SK-N-SH treated with all-trans-retinoic acid at 6 μM for 48 hours (cell line): ENCODE measurements at regions not wholly inside any gene's neighbourhood (a gene's known extent, or its start where the extent isn't known, plus 50 kb on each side); places are given as distances from the start of the nearest gene placed in this dataset.

Experiments used
- ARNTL ChIP-seq: fragments of 450-650 bp; formaldehyde crosslinking; IDR thresholded peaks from 2 replicates; pipeline ENCODE4 v1.5.0; 2020; ENCODE audit warnings: low read depth, mild to moderate bottlenecking, moderate library complexity, borderline replicate concordance
- BACH2 ChIP-seq: fragments of 250-450 bp; sonication (Bioruptor Pico); IDR thresholded peaks from 2 replicates; pipeline ENCODE4 v1.9.0; 2021; ENCODE audit warnings: mild to moderate bottlenecking, borderline replicate concordance
- ESRRG ChIP-seq: fragments of 250-450 bp; sonication (Bioruptor Pico); IDR thresholded peaks from 2 replicates; pipeline ENCODE4 v1.6.1; 2021; ENCODE audit warnings: mild to moderate bottlenecking
- RARB ChIP-seq: fragments of 250-450 bp; sonication (Bioruptor Pico); IDR thresholded peaks from 2 replicates; pipeline ENCODE4 v1.8.0; 2021; ENCODE audit warnings: mild to moderate bottlenecking, moderate library complexity
- SNAI2 ChIP-seq: fragments of 250-450 bp; sonication (Bioruptor Pico); IDR thresholded peaks from 2 replicates; pipeline ENCODE4 v1.5.0; 2020; ENCODE audit warnings: mild to moderate bottlenecking, moderate library complexity
- ZFP30 ChIP-seq: fragments of 450-650 bp; formaldehyde crosslinking; IDR thresholded peaks from 2 replicates; pipeline ENCODE4 v1.5.0; 2022; ENCODE audit warnings: mild to moderate bottlenecking, moderate library complexity
- ZNF70 ChIP-seq: fragments of 450-650 bp; formaldehyde crosslinking; IDR thresholded peaks from 2 replicates; pipeline ENCODE4 v1.5.0; 2020; ENCODE audit warnings: mild to moderate bottlenecking, moderate library complexity
- TF ChIP-seq, protein P1 (sequence below): fragments of 250-450 bp; sonication (Bioruptor Pico); IDR thresholded peaks from 2 replicates; pipeline ENCODE4 v1.8.0; 2020; ENCODE audit warnings: mild to moderate bottlenecking, moderate library complexity, borderline replicate concordance
- TF ChIP-seq, protein P2 (sequence below): fragments of 250-450 bp; sonication (Bioruptor Pico); IDR thresholded peaks from 2 replicates; pipeline ENCODE4 v1.8.0; 2021; ENCODE audit warnings: low read depth, mild to moderate bottlenecking, moderate library complexity, borderline replicate concordance

DNA sequence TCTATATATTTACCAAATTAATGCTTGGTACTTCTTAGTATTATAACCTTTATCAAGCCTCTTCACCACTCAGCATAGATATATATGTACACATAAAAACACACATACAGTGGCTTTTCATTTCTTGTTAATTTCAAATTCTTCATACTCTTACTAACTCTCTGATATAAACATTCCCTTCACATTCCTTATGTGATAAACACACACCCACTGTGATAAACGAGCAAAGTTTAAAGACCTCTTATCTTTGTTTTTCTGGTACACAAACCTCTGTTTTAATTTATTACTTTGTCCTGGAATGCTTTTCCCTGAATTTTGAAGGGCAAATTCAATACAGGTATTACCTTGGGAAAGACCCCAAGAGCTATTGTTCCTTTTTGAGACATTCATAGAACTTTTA, 379.1 kb upstream of the TMPRSS15 start:
- no peak for TF ChIP-seq RARB (CRISPR knock-in tag)
- TF ChIP-seq, protein P1, sequence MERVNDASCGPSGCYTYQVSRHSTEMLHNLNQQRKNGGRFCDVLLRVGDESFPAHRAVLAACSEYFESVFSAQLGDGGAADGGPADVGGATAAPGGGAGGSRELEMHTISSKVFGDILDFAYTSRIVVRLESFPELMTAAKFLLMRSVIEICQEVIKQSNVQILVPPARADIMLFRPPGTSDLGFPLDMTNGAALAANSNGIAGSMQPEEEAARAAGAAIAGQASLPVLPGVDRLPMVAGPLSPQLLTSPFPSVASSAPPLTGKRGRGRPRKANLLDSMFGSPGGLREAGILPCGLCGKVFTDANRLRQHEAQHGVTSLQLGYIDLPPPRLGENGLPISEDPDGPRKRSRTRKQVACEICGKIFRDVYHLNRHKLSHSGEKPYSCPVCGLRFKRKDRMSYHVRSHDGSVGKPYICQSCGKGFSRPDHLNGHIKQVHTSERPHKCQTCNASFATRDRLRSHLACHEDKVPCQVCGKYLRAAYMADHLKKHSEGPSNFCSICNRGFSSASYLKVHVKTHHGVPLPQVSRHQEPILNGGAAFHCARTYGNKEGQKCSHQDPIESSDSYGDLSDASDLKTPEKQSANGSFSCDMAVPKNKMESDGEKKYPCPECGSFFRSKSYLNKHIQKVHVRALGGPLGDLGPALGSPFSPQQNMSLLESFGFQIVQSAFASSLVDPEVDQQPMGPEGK (CRISPR knock-in tag) = no peak
- TF ChIP-seq ZNF70 = no peak
- TF ChIP-seq ZFP30 (CRISPR knock-in tag) = no peak
- TF ChIP-seq ARNTL = no peak
- no peak for TF ChIP-seq SNAI2 (CRISPR knock-in tag)
- TF ChIP-seq ESRRG (CRISPR knock-in tag) = no peak
- TF ChIP-seq, protein P2, sequence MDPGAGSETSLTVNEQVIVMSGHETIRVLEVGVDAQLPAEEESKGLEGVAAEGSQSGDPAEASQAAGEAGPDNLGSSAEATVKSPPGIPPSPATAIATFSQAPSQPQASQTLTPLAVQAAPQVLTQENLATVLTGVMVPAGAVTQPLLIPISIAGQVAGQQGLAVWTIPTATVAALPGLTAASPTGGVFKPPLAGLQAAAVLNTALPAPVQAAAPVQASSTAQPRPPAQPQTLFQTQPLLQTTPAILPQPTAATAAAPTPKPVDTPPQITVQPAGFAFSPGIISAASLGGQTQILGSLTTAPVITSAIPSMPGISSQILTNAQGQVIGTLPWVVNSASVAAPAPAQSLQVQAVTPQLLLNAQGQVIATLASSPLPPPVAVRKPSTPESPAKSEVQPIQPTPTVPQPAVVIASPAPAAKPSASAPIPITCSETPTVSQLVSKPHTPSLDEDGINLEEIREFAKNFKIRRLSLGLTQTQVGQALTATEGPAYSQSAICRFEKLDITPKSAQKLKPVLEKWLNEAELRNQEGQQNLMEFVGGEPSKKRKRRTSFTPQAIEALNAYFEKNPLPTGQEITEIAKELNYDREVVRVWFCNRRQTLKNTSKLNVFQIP (CRISPR knock-in tag) = no peak
- TF ChIP-seq BACH2 (CRISPR knock-in tag) = no peak
